GM23248 (cell line): ENCODE measurements at regions not wholly inside any gene's neighbourhood (a gene's known extent, or its start where the extent isn't known, plus 50 kb on each side); places are given as distances from the start of the nearest gene placed in this dataset.
"Not testable (repeated sequence)": the region's sequence is repeated elsewhere in the genome, so short reads cannot be mapped to it uniquely, and the experiment has no call there.

ENCODE experiments used
- EZH2 ChIP-seq: fragments of 200-600 bp; sonication (generic); IDR thresholded peaks from 2 replicates; pipeline ENCODE4 v1.6.1; 2018; ENCODE audit warnings: antibody characterized with exemption, mild to moderate bottlenecking; ENCODE audit not compliant: insufficient read depth, poor library complexity, severe bottlenecking
- EZH2phosphoT487 ChIP-seq: fragments of 200-600 bp; sonication (generic); IDR thresholded peaks from 2 replicates; pipeline ENCODE4 v1.6.1; 2018; ENCODE audit warnings: antibody characterized with exemption, moderate library complexity, mild to moderate bottlenecking, low read depth; ENCODE audit not compliant: insufficient read depth

DNA sequence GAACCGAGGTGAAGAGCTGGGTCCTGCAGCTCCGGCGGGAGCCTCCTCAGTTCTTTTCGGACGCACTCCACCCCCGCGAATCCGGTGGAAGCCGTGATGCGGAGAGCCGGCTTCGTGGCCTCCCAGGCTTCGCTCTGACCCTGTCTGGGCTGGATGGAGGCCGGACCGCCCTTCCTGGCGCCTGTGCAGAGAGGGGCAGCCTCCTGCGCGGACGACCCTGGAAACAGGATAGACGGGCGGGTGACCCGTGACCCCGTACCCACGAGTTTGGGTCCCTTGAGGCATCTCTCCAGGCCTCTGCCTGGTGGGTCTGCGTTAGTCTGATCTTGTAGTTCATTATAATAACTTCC is 136.0 kb downstream of the FOXD4L6 start:
- TF ChIP-seq EZH2phosphoT487, EZH2: not testable (repeated sequence)
